ENCODE measurements at regions not wholly inside any gene's neighbourhood (a gene's known extent, or its start where the extent isn't known, plus 50 kb on each side); places are given as distances from the start of the nearest gene placed in this dataset.
"Not testable (repeated sequence)": the region's sequence is repeated elsewhere in the genome, so short reads cannot be mapped to it uniquely, and the experiment has no call there.

- Histone ChIP-seq H3K27me3 (ENCODE audit: control insufficient read depth, insufficient read depth, low read length) (no peaks in the 10 kb centered on the region), H3K4me3 (ENCODE audit: low read length) (no peak overlapping the region), H3K36me3 (ENCODE audit: control insufficient read depth, insufficient read depth, low read length) (no peaks in the 10 kb centered on the region), H3K27ac (ENCODE audit: low read length) (no peak overlapping the region), H3K4me1 (ENCODE audit: control insufficient read depth, insufficient read depth, low read length) (no peaks in the 10 kb centered on the region), H3K9me3 (ENCODE audit: control insufficient read depth, insufficient read depth, low read length) (no peaks in the 10 kb centered on the region)
- DNase-seq (ENCODE audit: low read depth, low spot score): no peak
Observed at GRCh38 chr18:39596221-39596620, 2030.6 kb upstream of the CELF4 start.

- no peak for DNase-seq (ENCODE audit: low read depth, low spot score)
- no peaks in the 10 kb centered on the region for H3K9me3 ChIP-seq (ENCODE audit: control insufficient read depth, insufficient read depth, low read length)
- H3K36me3 ChIP-seq (ENCODE audit: control insufficient read depth, insufficient read depth, low read length): no peaks in the 10 kb centered on the region
- H3K4me1 ChIP-seq (ENCODE audit: control insufficient read depth, insufficient read depth, low read length): no peaks in the 10 kb centered on the region
- H3K4me3 ChIP-seq (ENCODE audit: low read length): no peak overlapping the region
- H3K27me3 ChIP-seq (ENCODE audit: control insufficient read depth, insufficient read depth, low read length): no peaks in the 10 kb centered on the region
- H3K27ac ChIP-seq (ENCODE audit: low read length): no peak overlapping the region
Observed at GRCh38 chr18:39594206-39594605, 2028.6 kb upstream of the CELF4 start.

GRCh38 chr18:39591649-39592048, 2026.1 kb upstream of the CELF4 start:
- peak; percentile 63 for DNase-seq (ENCODE audit: low read depth, low spot score)
- Histone ChIP-seq H3K36me3 (ENCODE audit: control insufficient read depth, insufficient read depth, low read length) (no peaks in the 10 kb centered on the region), H3K27ac (ENCODE audit: low read length) (no peak overlapping the region), H3K4me1 (ENCODE audit: control insufficient read depth, insufficient read depth, low read length) (peaks cover 1% of the 10 kb centered on the region; the same call in 1 of the 2 replicates), H3K9me3 (ENCODE audit: control insufficient read depth, insufficient read depth, low read length) (no peaks in the 10 kb centered on the region), H3K27me3 (ENCODE audit: control insufficient read depth, insufficient read depth, low read length) (no peaks in the 10 kb centered on the region), H3K4me3 (ENCODE audit: low read length) (no peak overlapping the region)

- H3K36me3 ChIP-seq (ENCODE audit: control insufficient read depth, insufficient read depth, low read length): no peaks in the 10 kb centered on the region
- H3K27me3 ChIP-seq (ENCODE audit: control insufficient read depth, insufficient read depth, low read length): no peaks in the 10 kb centered on the region
- H3K27ac ChIP-seq (ENCODE audit: low read length): no peak overlapping the region
- peaks cover 3% of the 10 kb centered on the region; the same call in 1 of the 2 replicates for H3K4me1 ChIP-seq (ENCODE audit: control insufficient read depth, insufficient read depth, low read length)
- DNase-seq (ENCODE audit: low read depth, low spot score): no peak
- no peaks in the 10 kb centered on the region for H3K9me3 ChIP-seq (ENCODE audit: control insufficient read depth, insufficient read depth, low read length)
- no peak overlapping the region for H3K4me3 ChIP-seq (ENCODE audit: low read length)
Observed at GRCh38 chr18:39589496-39589895, 2023.9 kb upstream of the CELF4 start.

GRCh38 chr18:39587586-39587985, 2022.0 kb upstream of the CELF4 start:
- Histone ChIP-seq H3K4me1 (ENCODE audit: control insufficient read depth, insufficient read depth, low read length) (peaks cover 3% of the 10 kb centered on the region; the same call in 1 of the 2 replicates), H3K9me3 (ENCODE audit: control insufficient read depth, insufficient read depth, low read length) (no peaks in the 10 kb centered on the region), H3K36me3 (ENCODE audit: control insufficient read depth, insufficient read depth, low read length) (no peaks in the 10 kb centered on the region), H3K4me3 (ENCODE audit: low read length) (no peak overlapping the region), H3K27me3 (ENCODE audit: control insufficient read depth, insufficient read depth, low read length) (no peaks in the 10 kb centered on the region), H3K27ac (ENCODE audit: low read length) (no peak overlapping the region)
- DNase-seq (ENCODE audit: low read depth, low spot score): no peak
- WGBS (ENCODE audit: insufficient coverage, insufficient read length): no CpG with 5 or more reads among the region's 1 CpG

- no peak overlapping the region for H3K4me3 ChIP-seq (ENCODE audit: low read length)
- H3K9me3 ChIP-seq (ENCODE audit: control insufficient read depth, insufficient read depth, low read length): no peaks in the 10 kb centered on the region
- peaks cover 3% of the 10 kb centered on the region; the same call in 1 of the 2 replicates for H3K4me1 ChIP-seq (ENCODE audit: control insufficient read depth, insufficient read depth, low read length)
- DNase-seq (ENCODE audit: low read depth, low spot score): no peak
- no CpG with 5 or more reads among the region's 5 CpGs for WGBS (ENCODE audit: insufficient coverage, insufficient read length)
- H3K27ac ChIP-seq (ENCODE audit: low read length): no peak overlapping the region
- H3K36me3 ChIP-seq (ENCODE audit: control insufficient read depth, insufficient read depth, low read length): no peaks in the 10 kb centered on the region
- no peaks in the 10 kb centered on the region for H3K27me3 ChIP-seq (ENCODE audit: control insufficient read depth, insufficient read depth, low read length)
Observed at GRCh38 chr18:39586741-39587140, 2021.1 kb upstream of the CELF4 start.

- Histone ChIP-seq H3K27me3 (ENCODE audit: control insufficient read depth, insufficient read depth, low read length) (no peaks in the 10 kb centered on the region), H3K9me3 (ENCODE audit: control insufficient read depth, insufficient read depth, low read length) (no peaks in the 10 kb centered on the region), H3K4me1 (ENCODE audit: control insufficient read depth, insufficient read depth, low read length) (peaks cover 1% of the 10 kb centered on the region; the same call in 1 of the 2 replicates), H3K4me3 (ENCODE audit: low read length) (no peak overlapping the region), H3K27ac (ENCODE audit: low read length) (no peak overlapping the region), H3K36me3 (ENCODE audit: control insufficient read depth, insufficient read depth, low read length) (no peaks in the 10 kb centered on the region)
- DNase-seq (ENCODE audit: low read depth, low spot score): no peak
- WGBS (ENCODE audit: insufficient coverage, insufficient read length): no CpG with 5 or more reads among the region's 4 CpGs
Observed at GRCh38 chr18:39574897-39575296, 2009.3 kb upstream of the CELF4 start.

- no CpG with 5 or more reads among the region's 5 CpGs for WGBS (ENCODE audit: insufficient coverage, insufficient read length)
- peak; percentile 25 for DNase-seq (ENCODE audit: low read depth, low spot score)
Observed at GRCh38 chr18:39571511-39571910, 2005.9 kb upstream of the CELF4 start.

GRCh38 chr18:39565551-39566230, 2000.1 kb upstream of the CELF4 start:
- H3K27ac ChIP-seq (ENCODE audit: low read length): not testable (repeated sequence)

More at GRCh38 chr18:39571511-39571910, 2005.9 kb upstream of the CELF4 start:
- peaks cover 1% of the 10 kb centered on the region; the same call in 1 of the 2 replicates for H3K4me1 ChIP-seq (ENCODE audit: control insufficient read depth, insufficient read depth, low read length)
- no peaks in the 10 kb centered on the region for H3K36me3 ChIP-seq (ENCODE audit: control insufficient read depth, insufficient read depth, low read length)
- no peak overlapping the region for H3K4me3 ChIP-seq (ENCODE audit: low read length)
- no peaks in the 10 kb centered on the region for H3K9me3 ChIP-seq (ENCODE audit: control insufficient read depth, insufficient read depth, low read length)
- H3K27me3 ChIP-seq (ENCODE audit: control insufficient read depth, insufficient read depth, low read length): no peaks in the 10 kb centered on the region
- H3K27ac ChIP-seq (ENCODE audit: low read length): no peak overlapping the region

GRCh38 chr18:39564716-39565115, 1999.1 kb upstream of the CELF4 start:
- Histone ChIP-seq H3K4me1 (ENCODE audit: control insufficient read depth, insufficient read depth, low read length) (no peaks in the 10 kb centered on the region), H3K27me3 (ENCODE audit: control insufficient read depth, insufficient read depth, low read length) (no peaks in the 10 kb centered on the region), H3K9me3 (ENCODE audit: control insufficient read depth, insufficient read depth, low read length) (no peaks in the 10 kb centered on the region), H3K27ac (ENCODE audit: low read length) (no peak overlapping the region), H3K36me3 (ENCODE audit: control insufficient read depth, insufficient read depth, low read length) (no peaks in the 10 kb centered on the region), H3K4me3 (ENCODE audit: low read length) (no peak overlapping the region)
- no peak for DNase-seq (ENCODE audit: low read depth, low spot score)
- WGBS (ENCODE audit: insufficient coverage, insufficient read length): no CpG with 5 or more reads among the region's 4 CpGs

More at GRCh38 chr18:39565551-39566230, 2000.1 kb upstream of the CELF4 start:
- not testable (repeated sequence) for H3K36me3 ChIP-seq (ENCODE audit: control insufficient read depth, insufficient read depth, low read length); H3K27me3 ChIP-seq (ENCODE audit: control insufficient read depth, insufficient read depth, low read length); H3K9me3 ChIP-seq (ENCODE audit: control insufficient read depth, insufficient read depth, low read length); H3K4me3 ChIP-seq (ENCODE audit: low read length); H3K4me1 ChIP-seq (ENCODE audit: control insufficient read depth, insufficient read depth, low read length); DNase-seq (ENCODE audit: low read depth, low spot score)
- no CpG with 5 or more reads among the region's 32 CpGs for WGBS (ENCODE audit: insufficient coverage, insufficient read length)

- WGBS (ENCODE audit: insufficient coverage, insufficient read length): no CpG with 5 or more reads among the region's 2 CpGs
- DNase-seq (ENCODE audit: low read depth, low spot score): no peak
- H3K4me3 ChIP-seq (ENCODE audit: low read length): no peak overlapping the region
- H3K9me3 ChIP-seq (ENCODE audit: control insufficient read depth, insufficient read depth, low read length): no peaks in the 10 kb centered on the region
- H3K36me3 ChIP-seq (ENCODE audit: control insufficient read depth, insufficient read depth, low read length): no peaks in the 10 kb centered on the region
- H3K4me1 ChIP-seq (ENCODE audit: control insufficient read depth, insufficient read depth, low read length): no peaks in the 10 kb centered on the region
- no peak overlapping the region for H3K27ac ChIP-seq (ENCODE audit: low read length)
- H3K27me3 ChIP-seq (ENCODE audit: control insufficient read depth, insufficient read depth, low read length): no peaks in the 10 kb centered on the region
Observed at GRCh38 chr18:39561126-39561525, 1995.5 kb upstream of the CELF4 start.
